Keratinocyte (primary cell): ENCODE measurements at regions not wholly inside any gene's neighbourhood (a gene's known extent, or its start where the extent isn't known, plus 50 kb on each side); places are given as distances from the start of the nearest gene placed in this dataset.

Experiments
- EZH2 ChIP-seq: IDR thresholded peaks from one replicate; pipeline ENCODE4 v1.6.1; 2012; ENCODE audit warnings: inconsistent platforms, mild to moderate bottlenecking, low read length, moderate library complexity
- TF ChIP-seq, protein P1 (sequence below), 3 experiments: IDR thresholded peaks in 1 of 3; conservative IDR thresholded peaks in 1 of 3; optimal IDR thresholded peaks in 1 of 3; 2 replicates in 2 of 3; 3 replicates in 1 of 3; pipeline versions ENCODE3 to v1.5.1; 2011; ENCODE audit warnings: low read length in 3 of 3, mild to moderate bottlenecking in 3 of 3, moderate library complexity in 2 of 3, control low read depth in 1 of 3, inconsistent platforms in 1 of 3; ENCODE audit not compliant: insufficient read depth in 2 of 3; ENCODE audit errors: extremely low read depth in 1 of 3

DNA sequence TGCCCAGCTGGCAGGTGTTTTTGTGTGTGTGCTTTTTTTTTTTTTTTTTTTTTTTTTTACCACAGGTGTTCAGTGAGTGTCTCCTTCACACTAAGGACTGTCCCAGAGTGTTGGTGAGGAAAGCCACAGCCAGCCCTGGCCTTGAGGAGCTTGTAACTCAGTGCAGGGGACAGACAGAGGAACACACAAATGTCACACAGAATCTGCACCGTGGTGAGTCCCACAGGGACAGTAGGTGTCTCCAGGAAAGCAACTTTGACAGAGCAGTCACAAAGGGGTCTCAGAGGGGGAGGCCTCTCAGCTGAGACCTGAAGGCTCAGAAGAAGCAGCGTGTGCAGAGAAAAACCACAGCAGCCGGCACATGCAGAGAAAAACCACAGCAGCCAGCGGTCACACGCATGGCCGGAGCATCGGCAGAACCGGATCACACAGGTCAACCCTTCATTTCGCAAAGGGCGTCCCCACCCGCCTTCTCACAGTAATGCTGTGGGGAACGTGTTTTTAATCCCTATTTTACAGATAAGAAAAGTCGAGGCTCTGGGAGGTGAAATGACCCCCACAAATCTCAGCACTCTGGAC lies 101.7 kb upstream of the PRR5 start:
- TF ChIP-seq, protein P1, sequence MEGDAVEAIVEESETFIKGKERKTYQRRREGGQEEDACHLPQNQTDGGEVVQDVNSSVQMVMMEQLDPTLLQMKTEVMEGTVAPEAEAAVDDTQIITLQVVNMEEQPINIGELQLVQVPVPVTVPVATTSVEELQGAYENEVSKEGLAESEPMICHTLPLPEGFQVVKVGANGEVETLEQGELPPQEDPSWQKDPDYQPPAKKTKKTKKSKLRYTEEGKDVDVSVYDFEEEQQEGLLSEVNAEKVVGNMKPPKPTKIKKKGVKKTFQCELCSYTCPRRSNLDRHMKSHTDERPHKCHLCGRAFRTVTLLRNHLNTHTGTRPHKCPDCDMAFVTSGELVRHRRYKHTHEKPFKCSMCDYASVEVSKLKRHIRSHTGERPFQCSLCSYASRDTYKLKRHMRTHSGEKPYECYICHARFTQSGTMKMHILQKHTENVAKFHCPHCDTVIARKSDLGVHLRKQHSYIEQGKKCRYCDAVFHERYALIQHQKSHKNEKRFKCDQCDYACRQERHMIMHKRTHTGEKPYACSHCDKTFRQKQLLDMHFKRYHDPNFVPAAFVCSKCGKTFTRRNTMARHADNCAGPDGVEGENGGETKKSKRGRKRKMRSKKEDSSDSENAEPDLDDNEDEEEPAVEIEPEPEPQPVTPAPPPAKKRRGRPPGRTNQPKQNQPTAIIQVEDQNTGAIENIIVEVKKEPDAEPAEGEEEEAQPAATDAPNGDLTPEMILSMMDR (optimal IDR thresholded peaks at IDR 0.05 in 1 of 3, IDR thresholded peaks at IDR 0.05 in 1 of 3, conservative IDR thresholded peaks at IDR 0.05 in 1 of 3; ENCODE audit: extremely low read depth in 1 of 3, insufficient read depth in 2 of 3, low read length in 3 of 3): no peak
- no peak for TF ChIP-seq EZH2
